Smooth muscle cell (in vitro differentiated cells): ENCODE measurements at regions not wholly inside any gene's neighbourhood (a gene's known extent, or its start where the extent isn't known, plus 50 kb on each side); places are given as distances from the start of the nearest gene placed in this dataset.
"Not testable (repeated sequence)": the region's sequence is repeated elsewhere in the genome, so short reads cannot be mapped to it uniquely, and the experiment has no call there.

Source experiments
- DNase-seq: peaks from one replicate; lab custom pipeline; 2025; ENCODE audit not compliant: unreplicated experiment; lab: John Stamatoyannopoulos, UW
- H2AFZ ChIP-seq: fragments of 200-600 bp; sonication (generic); 2 replicates; pipeline ENCODE4 v1.6.0; 2016; ENCODE audit warnings: antibody characterized with exemption, low read depth, mild to moderate bottlenecking
- H3F3A ChIP-seq: fragments of 200-600 bp; sonication (generic); 2 replicates; pipeline ENCODE4 v1.6.0; 2017; ENCODE audit warnings: antibody characterized with exemption, low read depth
- H3K27ac ChIP-seq: fragments of 200-600 bp; sonication (generic); 2 replicates; pipeline ENCODE4 v1.5.1; 2016; ENCODE audit warnings: low read depth, mild to moderate bottlenecking
- H3K27me3 ChIP-seq: fragments of 200-600 bp; sonication (generic); 2 replicates; pipeline ENCODE4 v1.6.1; 2016; ENCODE audit warnings: low read depth, mild to moderate bottlenecking
- H3K36me3 ChIP-seq: fragments of 200-600 bp; sonication (generic); 2 replicates; pipeline ENCODE4 v1.5.1; 2016; ENCODE audit warnings: low read depth
- H3K4me1 ChIP-seq: fragments of 200-600 bp; sonication (generic); 2 replicates; pipeline ENCODE4 v1.5.1; 2016; ENCODE audit warnings: low read depth
- H3K4me2 ChIP-seq: fragments of 200-600 bp; sonication (generic); 2 replicates; pipeline ENCODE4 v1.6.0; 2016; ENCODE audit warnings: mild to moderate bottlenecking
- H3K4me3 ChIP-seq: fragments of 200-600 bp; sonication (generic); 2 replicates; pipeline ENCODE4 v1.5.1; 2016; ENCODE audit warnings: mild to moderate bottlenecking
- H3K79me2 ChIP-seq: fragments of 200-600 bp; sonication (generic); 2 replicates; pipeline ENCODE4 v1.6.0; 2016; ENCODE audit warnings: low read depth, mild to moderate bottlenecking
- H3K9ac ChIP-seq: fragments of 200-600 bp; sonication (generic); 2 replicates; pipeline ENCODE4 v1.6.0; 2016; ENCODE audit warnings: low read depth
- H3K9me3 ChIP-seq: fragments of 200-600 bp; sonication (generic); replicated peaks from 2 replicates; pipeline ENCODE4 v1.5.1; 2016; ENCODE audit warnings: low read depth
- H4K20me1 ChIP-seq: fragments of 200-600 bp; sonication (generic); 2 replicates; pipeline ENCODE4 v1.6.0; 2016; ENCODE audit warnings: low read depth
- CTCF ChIP-seq: fragments of 200-600 bp; sonication (generic); IDR thresholded peaks from 2 replicates; pipeline ENCODE4 v1.5.1; 2017; ENCODE audit warnings: borderline replicate concordance, mild to moderate bottlenecking, antibody characterized with exemption; ENCODE audit not compliant: insufficient read depth, poor library complexity, severe bottlenecking
- WGBS: methylation state at CpG from one replicate; pipeline ENCODE4 v1.1.7; 2016; ENCODE audit warnings: low lambda C conversion rate; 5-methylcytosine and 5-hydroxymethylcytosine counted together

- WGBS: 63% methylated on average over 4 of the region's 4 CpGs
- Histone ChIP-seq H2AFZ (no peak overlapping the region), H3F3A (no peaks in the 10 kb centered on the region), H3K27me3 (peaks cover 7% of the 10 kb centered on the region), H3K4me1 (no peaks in the 10 kb centered on the region), H3K27ac (no peak overlapping the region), H3K9me3 (no peaks in the 10 kb centered on the region), H4K20me1 (no peaks in the 10 kb centered on the region), H3K9ac (no peak overlapping the region), H3K36me3 (no peaks in the 10 kb centered on the region), H3K79me2 (no peaks in the 10 kb centered on the region), H3K4me3 (no peak overlapping the region), H3K4me2 (no peak overlapping the region)
- no peak for DNase-seq
- no peak for TF ChIP-seq CTCF
Observed at GRCh38 chr13:95418946-95419345, 117.7 kb upstream of the ABCC4 start.

GRCh38 chr13:95420501-95420900, 119.2 kb upstream of the ABCC4 start:
- no peaks in the 10 kb centered on the region for H3F3A ChIP-seq
- H4K20me1 ChIP-seq: no peaks in the 10 kb centered on the region
- no peaks in the 10 kb centered on the region for H3K4me1 ChIP-seq
- no peaks in the 10 kb centered on the region for H3K79me2 ChIP-seq
- DNase-seq: no peak
- H3K9ac ChIP-seq: no peak overlapping the region
- no peak overlapping the region for H2AFZ ChIP-seq
- H3K4me3 ChIP-seq: no peak overlapping the region
- no peak overlapping the region for H3K4me2 ChIP-seq
- 53% methylated on average over 8 of the region's 8 CpGs for WGBS
- peaks cover 7% of the 10 kb centered on the region for H3K27me3 ChIP-seq
- no peak overlapping the region for H3K27ac ChIP-seq
- no peaks in the 10 kb centered on the region for H3K9me3 ChIP-seq
- H3K36me3 ChIP-seq: no peaks in the 10 kb centered on the region
- no peak for TF ChIP-seq CTCF

GRCh38 chr13:95426631-95427030, 125.4 kb upstream of the ABCC4 start:
- H3K27me3 ChIP-seq: no peaks in the 10 kb centered on the region
- no peaks in the 10 kb centered on the region for H3K36me3 ChIP-seq
- H3K4me3 ChIP-seq: no peak overlapping the region
- no peak overlapping the region for H2AFZ ChIP-seq
- H3K4me1 ChIP-seq: no peaks in the 10 kb centered on the region
- H3K27ac ChIP-seq: no peak overlapping the region
- no peak for TF ChIP-seq CTCF
- no peak overlapping the region for H3K4me2 ChIP-seq
- H3K79me2 ChIP-seq: no peaks in the 10 kb centered on the region
- no peak overlapping the region for H3K9ac ChIP-seq
- no peak for DNase-seq
- no peaks in the 10 kb centered on the region for H3F3A ChIP-seq
- WGBS: 71% methylated on average over 6 of the region's 6 CpGs
- H4K20me1 ChIP-seq: no peaks in the 10 kb centered on the region
- no peaks in the 10 kb centered on the region for H3K9me3 ChIP-seq

GRCh38 chr13:95430525-95430924, 122.0 kb upstream of the CLDN10 start:
- H3K4me1 ChIP-seq, H2AFZ ChIP-seq, H3K4me2 ChIP-seq, H3K27ac ChIP-seq, H3K79me2 ChIP-seq, H3F3A ChIP-seq, H3K27me3 ChIP-seq, DNase-seq, H3K9ac ChIP-seq, H3K4me3 ChIP-seq, H4K20me1 ChIP-seq, H3K36me3 ChIP-seq, H3K9me3 ChIP-seq: not testable (repeated sequence)
- 43% methylated on average over 6 of the region's 6 CpGs for WGBS
